ENCODE measurements at regions not wholly inside any gene's neighbourhood (a gene's known extent, or its start where the extent isn't known, plus 50 kb on each side); places are given as distances from the start of the nearest gene placed in this dataset.

- no peak for TF ChIP-seq CREB5 (CRISPR knock-in tag; IDR thresholded peaks at IDR 0.05; ENCODE audit: low read depth)
- no peak for TF ChIP-seq GLIS3 (CRISPR knock-in tag; IDR thresholded peaks at IDR 0.05)
Observed at GRCh38 chr4:138677748-138678147, 337.8 kb upstream of the NOCT start (continued).

- TF ChIP-seq ZNF70 (CRISPR knock-in tag; IDR thresholded peaks at IDR 0.05) (no peak), OSR1 (CRISPR knock-in tag; IDR thresholded peaks at IDR 0.05) (no peak), CSDC2 (CRISPR knock-in tag; IDR thresholded peaks at IDR 0.05) (no peak), TSHZ2 (CRISPR knock-in tag; IDR thresholded peaks at IDR 0.05) (no peak), TOX (CRISPR knock-in tag; IDR thresholded peaks at IDR 0.05; ENCODE audit: borderline replicate concordance) (no peak), SNAI2 (CRISPR knock-in tag; IDR thresholded peaks at IDR 0.05) (no peak), BACH2 (CRISPR knock-in tag; IDR thresholded peaks at IDR 0.05; ENCODE audit: borderline replicate concordance) (no peak), CREB5 (CRISPR knock-in tag; IDR thresholded peaks at IDR 0.05; ENCODE audit: low read depth) (no peak), ZC3H10 (CRISPR knock-in tag; IDR thresholded peaks at IDR 0.05) (no peak), ARNTL (CRISPR knock-in tag; IDR thresholded peaks at IDR 0.05; ENCODE audit: borderline replicate concordance, low read depth) (no peak)
- ATAC-seq, result no peak
Observed at GRCh38 chr4:138677212-138677611, 338.4 kb upstream of the NOCT start.

- TF ChIP-seq CSDC2 (CRISPR knock-in tag; IDR thresholded peaks at IDR 0.05) (no peak), ISL1 (CRISPR knock-in tag; IDR thresholded peaks at IDR 0.05) (no peak), ESRRG (CRISPR knock-in tag; IDR thresholded peaks at IDR 0.05) (no peak), TSHZ2 (CRISPR knock-in tag; IDR thresholded peaks at IDR 0.05) (no peak), RARB (CRISPR knock-in tag; IDR thresholded peaks at IDR 0.05) (no peak), POU6F1 (CRISPR knock-in tag; IDR thresholded peaks at IDR 0.05; ENCODE audit: borderline replicate concordance, low read depth) (no peak), ZNF70 (CRISPR knock-in tag; IDR thresholded peaks at IDR 0.05) (no peak), ZNF565 (CRISPR knock-in tag; conservative IDR thresholded peaks at IDR 0.05; ENCODE audit: low read depth) (no peak)
- ATAC-seq, result no peak
Observed at GRCh38 chr4:138675685-138676084, 339.9 kb upstream of the NOCT start.

GRCh38 chr4:138674209-138674608 lies 341.4 kb upstream of the NOCT start:
- TF ChIP-seq CREB5 (CRISPR knock-in tag; IDR thresholded peaks at IDR 0.05; ENCODE audit: low read depth), result no peak
- TF ChIP-seq ZC3H10 (CRISPR knock-in tag; IDR thresholded peaks at IDR 0.05), result no peak
- no peak for TF ChIP-seq ZNF70 (CRISPR knock-in tag; IDR thresholded peaks at IDR 0.05)
- no peak for TF ChIP-seq GLIS3 (CRISPR knock-in tag; IDR thresholded peaks at IDR 0.05)
- no peak for TF ChIP-seq ZFP30 (CRISPR knock-in tag; IDR thresholded peaks at IDR 0.05)
- TF ChIP-seq PATZ1 (CRISPR knock-in tag; IDR thresholded peaks at IDR 0.05; ENCODE audit: borderline replicate concordance), result no peak
- no peak for TF ChIP-seq ZNF8 (CRISPR knock-in tag; IDR thresholded peaks at IDR 0.05)
- TF ChIP-seq ARNTL (CRISPR knock-in tag; IDR thresholded peaks at IDR 0.05; ENCODE audit: borderline replicate concordance, low read depth), result no peak
- TF ChIP-seq SNAI2 (CRISPR knock-in tag; IDR thresholded peaks at IDR 0.05), result no peak
- TF ChIP-seq ISL1 (CRISPR knock-in tag; IDR thresholded peaks at IDR 0.05), result no peak
- TF ChIP-seq ZFP3 (CRISPR knock-in tag; IDR thresholded peaks at IDR 0.05), result no peak
- no peak for TF ChIP-seq CSRNP3 (CRISPR knock-in tag; IDR thresholded peaks at IDR 0.05)
- ATAC-seq, result no peak

Measured in SK-N-SH treated with all-trans-retinoic acid at 6 μM for 48 hours (cell line).